H1 (cell line): ENCODE measurements at regions not wholly inside any gene's neighbourhood (a gene's known extent, or its start where the extent isn't known, plus 50 kb on each side); places are given as distances from the start of the nearest gene placed in this dataset.

Experiments used
- BRCA1 ChIP-seq: IDR thresholded peaks from 2 replicates; pipeline ENCODE4 v1.6.1; 2012; ENCODE audit warnings: low read depth, low read length, improper control_type of control experiment
- FOSL1 ChIP-seq: IDR thresholded peaks from 2 replicates; pipeline ENCODE4 v1.6.1; 2011; ENCODE audit warnings: mild to moderate bottlenecking, low read depth, low read length, moderate library complexity; ENCODE audit not compliant: insufficient read depth
- RFX5 ChIP-seq: IDR thresholded peaks from 2 replicates; pipeline ENCODE4 v1.6.1; 2011; ENCODE audit warnings: low read depth, low read length, improper control_type of control experiment, borderline replicate concordance
- TAF7 ChIP-seq: optimal IDR thresholded peaks from 2 replicates; pipeline ENCODE3; 2011; ENCODE audit warnings: low read depth, mild to moderate bottlenecking, inconsistent platforms, low read length, moderate library complexity, borderline replicate concordance
- TF ChIP-seq, protein P1 (sequence below), 3 experiments: IDR thresholded peaks; 1 replicate in 2 of 3; 2 replicates in 1 of 3; pipeline versions ENCODE4 v1.5.1 to v1.6.1; 2011; ENCODE audit warnings: low read length in 3 of 3, mild to moderate bottlenecking in 3 of 3, inconsistent platforms in 2 of 3, low read depth in 1 of 3, moderate library complexity in 1 of 3; ENCODE audit not compliant: insufficient read depth in 1 of 3; ENCODE audit errors: control extremely low read depth in 1 of 3
- TF ChIP-seq, protein P2 (sequence below): IDR thresholded peaks from 2 replicates; pipeline ENCODE4 v1.6.1; 2012; ENCODE audit warnings: inconsistent platforms

DNA sequence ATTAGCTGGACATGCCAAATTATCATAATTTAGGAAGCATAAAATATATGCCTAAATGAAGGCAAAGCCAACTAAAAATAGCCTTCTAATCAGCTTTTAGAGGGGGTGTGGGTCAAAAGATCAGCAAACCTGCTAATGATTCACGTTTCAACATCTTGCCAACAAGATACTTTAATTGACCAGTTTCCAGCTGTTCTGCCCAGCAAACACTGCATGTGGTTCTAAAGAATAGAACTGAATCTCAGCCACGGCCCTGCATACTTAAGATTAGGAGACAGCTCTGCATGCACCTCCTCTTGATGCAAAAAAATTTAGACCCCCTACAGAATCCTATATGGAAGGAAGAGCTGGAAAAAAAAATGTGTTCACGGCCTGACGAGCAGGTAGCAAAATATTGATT is 500.5 kb downstream of the TBL1XR1 start (continued):
- TF ChIP-seq RFX5 (no peak), BRCA1 (no peak), TAF7 (no peak), FOSL1 (no peak)
- TF ChIP-seq, protein P1, sequence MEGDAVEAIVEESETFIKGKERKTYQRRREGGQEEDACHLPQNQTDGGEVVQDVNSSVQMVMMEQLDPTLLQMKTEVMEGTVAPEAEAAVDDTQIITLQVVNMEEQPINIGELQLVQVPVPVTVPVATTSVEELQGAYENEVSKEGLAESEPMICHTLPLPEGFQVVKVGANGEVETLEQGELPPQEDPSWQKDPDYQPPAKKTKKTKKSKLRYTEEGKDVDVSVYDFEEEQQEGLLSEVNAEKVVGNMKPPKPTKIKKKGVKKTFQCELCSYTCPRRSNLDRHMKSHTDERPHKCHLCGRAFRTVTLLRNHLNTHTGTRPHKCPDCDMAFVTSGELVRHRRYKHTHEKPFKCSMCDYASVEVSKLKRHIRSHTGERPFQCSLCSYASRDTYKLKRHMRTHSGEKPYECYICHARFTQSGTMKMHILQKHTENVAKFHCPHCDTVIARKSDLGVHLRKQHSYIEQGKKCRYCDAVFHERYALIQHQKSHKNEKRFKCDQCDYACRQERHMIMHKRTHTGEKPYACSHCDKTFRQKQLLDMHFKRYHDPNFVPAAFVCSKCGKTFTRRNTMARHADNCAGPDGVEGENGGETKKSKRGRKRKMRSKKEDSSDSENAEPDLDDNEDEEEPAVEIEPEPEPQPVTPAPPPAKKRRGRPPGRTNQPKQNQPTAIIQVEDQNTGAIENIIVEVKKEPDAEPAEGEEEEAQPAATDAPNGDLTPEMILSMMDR (IDR thresholded peaks at IDR 0.05; ENCODE audit: control extremely low read depth in 1 of 3, insufficient read depth in 1 of 3, low read depth in 1 of 3, low read length in 3 of 3): no peak
- TF ChIP-seq, protein P2, sequence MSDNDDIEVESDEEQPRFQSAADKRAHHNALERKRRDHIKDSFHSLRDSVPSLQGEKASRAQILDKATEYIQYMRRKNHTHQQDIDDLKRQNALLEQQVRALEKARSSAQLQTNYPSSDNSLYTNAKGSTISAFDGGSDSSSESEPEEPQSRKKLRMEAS: no peak
